ENCODE measurements at regions not wholly inside any gene's neighbourhood (a gene's known extent, or its start where the extent isn't known, plus 50 kb on each side); places are given as distances from the start of the nearest gene placed in this dataset.
"Not testable (repeated sequence)": the region's sequence is repeated elsewhere in the genome, so short reads cannot be mapped to it uniquely, and the experiment has no call there.

DNA sequence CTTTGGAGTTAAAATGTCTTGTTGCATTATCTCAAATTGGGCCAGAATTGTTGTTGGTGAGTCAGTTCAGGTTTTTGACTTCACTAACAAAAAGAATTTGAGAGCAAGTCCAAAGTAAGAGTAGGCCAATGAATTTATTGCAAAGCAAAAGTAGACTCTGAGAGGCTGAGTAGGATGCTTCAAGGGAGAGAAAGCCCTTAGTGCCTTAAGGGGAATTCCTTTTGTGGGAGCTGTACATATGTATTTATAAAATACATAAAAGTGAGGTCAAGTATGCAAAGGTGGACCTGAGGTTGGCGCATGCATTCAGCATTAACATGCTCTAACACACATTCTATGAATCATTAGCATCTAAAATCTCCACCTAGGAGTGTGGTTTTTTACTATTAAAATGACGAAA is 565.4 kb downstream of the GRXCR1 start:
- no peak for DNase-seq

DNA sequence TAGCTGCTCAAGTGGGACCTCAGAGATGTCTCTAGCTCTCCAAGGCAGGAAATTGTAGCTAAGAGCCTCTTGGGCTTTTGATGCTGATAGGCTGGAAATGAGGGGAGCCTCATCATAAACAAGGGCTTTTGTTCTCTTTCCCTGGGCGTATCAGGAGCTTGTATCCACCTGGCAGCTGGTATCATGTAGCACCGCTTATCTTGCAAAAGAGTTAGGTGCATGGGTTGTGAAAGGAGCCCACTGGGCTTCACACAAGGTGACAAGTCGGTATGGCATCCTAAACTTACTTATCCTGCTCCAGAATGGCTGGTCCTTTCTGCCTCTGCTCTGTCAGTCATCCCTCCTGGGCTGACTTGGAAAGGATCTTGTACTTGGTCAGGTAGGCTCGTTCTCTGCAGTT is 565.8 kb downstream of the GRXCR1 start:
- no peak for DNase-seq

DNA sequence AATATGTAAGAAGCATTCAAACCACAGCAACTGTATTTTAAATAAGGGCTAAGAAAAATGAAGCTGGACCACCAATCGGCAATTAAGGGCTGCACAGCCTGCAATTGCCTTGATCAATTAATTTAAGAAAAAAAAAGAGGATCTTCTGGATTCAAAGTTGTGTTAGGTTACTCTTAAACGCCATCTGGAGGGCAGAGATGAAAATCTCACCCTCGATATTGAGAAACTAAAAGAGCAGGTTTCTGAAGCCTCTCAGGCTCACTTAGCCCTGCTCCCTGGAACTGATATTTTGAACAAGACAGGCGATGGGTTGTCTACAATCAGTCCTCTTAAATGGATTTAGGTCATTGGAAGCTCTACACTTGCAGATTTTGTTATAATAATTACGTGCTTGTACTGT is 579.4 kb downstream of the GRXCR1 start:
- no peak for DNase-seq

DNA sequence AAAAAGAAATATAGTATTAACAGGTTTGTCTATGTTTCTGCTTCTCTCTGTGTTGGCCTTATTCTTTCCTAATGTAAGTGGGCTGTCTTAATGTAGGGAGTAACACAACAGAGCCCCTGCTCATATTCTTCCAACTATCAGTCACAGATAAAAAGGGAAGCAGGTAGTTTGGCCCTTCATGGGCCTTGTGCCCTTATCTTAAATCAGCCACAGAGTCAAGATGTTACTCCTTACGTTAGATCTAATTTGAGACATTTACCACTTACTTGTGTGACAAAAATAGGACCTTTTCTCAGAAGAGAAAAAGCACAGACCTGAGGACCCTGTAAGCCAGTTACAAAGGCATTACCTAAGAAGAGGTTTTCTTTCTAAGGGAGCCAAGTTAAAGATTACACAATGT is 589.0 kb downstream of the GRXCR1 start:
- DNase-seq, result no peak

DNA sequence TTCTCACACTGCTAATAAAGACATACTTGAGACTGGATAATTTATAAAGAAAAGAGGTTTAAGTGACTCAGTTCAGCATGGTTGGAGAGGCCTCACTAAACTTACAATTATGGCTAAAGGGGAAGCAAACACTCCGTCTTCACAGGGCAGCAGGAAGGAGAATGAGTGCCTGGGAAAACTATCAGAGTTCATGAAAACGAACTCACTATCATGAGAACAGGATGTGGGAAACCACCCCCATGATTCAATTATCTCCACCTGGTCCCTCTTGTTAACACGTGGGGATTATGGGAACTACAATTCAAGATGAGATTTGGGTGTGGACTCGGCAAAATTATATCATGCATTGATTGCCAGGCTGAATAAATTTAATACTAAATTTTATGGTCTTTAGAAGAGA is 592.7 kb downstream of the GRXCR1 start:
- no peak for DNase-seq

DNA sequence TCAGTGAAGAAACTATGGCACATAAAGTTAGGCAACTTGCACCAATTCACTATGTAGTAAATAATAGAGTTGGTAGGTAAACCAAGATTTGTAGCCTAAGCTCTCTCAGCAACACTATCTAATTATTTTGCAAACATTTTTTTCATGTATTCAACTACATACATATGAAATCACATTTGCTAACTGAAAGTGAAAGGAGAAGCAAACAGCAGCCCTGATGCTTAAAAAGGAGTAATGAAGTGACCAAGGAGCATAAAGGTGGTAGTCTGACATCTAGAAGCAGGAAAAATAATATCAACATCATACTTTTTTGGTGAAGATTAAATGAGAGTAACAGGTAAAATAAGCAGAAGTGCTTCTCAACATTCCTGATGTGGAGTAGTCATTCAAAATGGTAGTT is 603.7 kb downstream of the GRXCR1 start:
- no peak for DNase-seq

DNA sequence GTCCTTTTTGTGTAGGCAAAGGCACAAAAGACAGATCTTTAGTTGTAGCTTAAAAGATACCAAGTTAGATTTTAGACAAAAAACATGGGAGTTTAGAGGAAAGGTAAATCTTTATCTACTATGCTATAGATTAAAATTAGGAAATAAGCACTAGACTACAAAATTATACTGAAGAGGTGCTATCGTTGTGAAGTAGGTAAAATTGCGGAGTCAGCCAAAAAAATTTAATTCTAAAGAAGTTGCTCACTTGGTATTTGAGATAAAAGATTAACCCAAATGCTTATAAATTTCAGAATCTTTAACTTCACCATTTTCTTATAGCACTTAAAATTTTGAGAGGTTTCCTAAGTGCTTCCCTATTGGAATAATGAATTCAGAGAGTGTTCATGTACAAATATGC is 604.1 kb downstream of the GRXCR1 start:
- DNase-seq, result no peak

DNA sequence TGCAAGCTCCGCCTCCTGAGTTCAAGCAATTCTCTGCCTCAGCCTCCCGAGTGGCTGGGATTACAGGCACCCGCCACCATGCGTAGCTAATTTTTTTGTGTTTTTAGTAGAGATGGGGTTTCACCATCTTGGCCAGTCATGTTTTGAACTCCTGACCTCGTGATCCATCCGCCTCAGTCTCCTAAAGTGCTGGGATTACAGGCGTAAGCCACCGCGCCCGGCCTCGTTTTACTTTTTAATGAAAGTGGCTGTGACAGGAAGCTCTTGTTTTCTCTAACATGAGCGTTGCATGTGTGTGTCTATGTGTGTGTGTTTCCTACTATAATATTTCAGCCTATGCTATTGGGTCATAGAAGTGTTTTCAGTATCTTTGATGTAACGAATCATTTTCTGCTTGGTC is 613.3 kb downstream of the GRXCR1 start:
- DNase-seq, result not testable (repeated sequence)

DNA sequence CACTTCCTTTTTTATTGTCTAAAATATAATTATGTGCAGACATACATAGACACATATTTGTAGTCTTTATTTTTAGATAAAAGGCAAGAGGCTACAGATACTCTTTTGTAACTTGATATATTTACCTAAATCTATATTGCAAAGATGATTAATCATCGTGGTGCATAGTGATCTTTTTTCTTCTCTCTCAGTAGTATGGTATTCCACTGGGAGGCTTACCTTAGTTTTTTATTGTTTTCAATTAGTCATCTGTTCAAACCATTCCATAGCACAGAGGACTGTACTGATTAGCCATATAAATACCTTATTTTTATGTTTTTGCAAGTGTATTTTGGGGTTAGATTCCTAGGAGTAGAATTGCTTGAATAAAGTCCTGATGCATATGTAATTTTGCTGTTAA is 619.7 kb downstream of the GRXCR1 start:
- no peak for DNase-seq

DNA sequence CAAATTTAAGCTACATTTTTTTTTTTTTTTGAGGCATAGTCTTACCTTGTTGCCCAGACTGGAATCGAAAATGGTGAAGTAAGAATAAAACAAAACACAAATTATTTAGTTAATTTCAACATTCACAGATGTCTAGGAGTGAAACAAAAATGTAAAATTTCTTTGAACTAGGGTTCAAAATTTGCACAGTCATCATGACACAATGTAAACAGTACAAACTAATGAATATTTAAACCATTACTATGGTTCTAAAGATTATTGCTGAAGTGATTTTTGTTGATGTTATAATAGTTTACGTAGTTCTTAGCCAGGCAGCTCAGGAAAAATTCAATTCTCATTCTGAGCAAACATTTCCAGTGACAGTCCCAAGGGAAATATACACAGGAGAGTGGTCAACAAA is 633.1 kb downstream of the GRXCR1 start:
- DNase-seq, result no peak

DNA sequence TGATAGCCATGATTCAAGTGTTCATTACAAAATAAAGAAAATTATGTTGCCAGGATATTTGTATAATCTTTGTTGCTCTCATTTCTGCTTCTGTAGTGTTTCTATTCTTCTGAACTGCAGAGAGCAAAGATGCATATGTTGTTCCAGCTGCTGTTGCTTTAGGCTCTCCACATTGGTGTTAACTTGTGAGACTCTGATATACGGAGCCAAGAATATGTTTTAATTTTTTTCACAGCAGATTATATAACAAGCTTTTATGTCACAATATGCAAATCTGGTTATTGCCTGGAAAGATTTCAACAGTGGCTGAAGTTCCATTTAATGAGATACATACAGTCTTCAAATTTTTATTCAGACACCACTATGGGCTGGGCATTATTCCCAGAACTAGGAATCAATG is 655.0 kb downstream of the GRXCR1 start:
- no peak for DNase-seq

DNA sequence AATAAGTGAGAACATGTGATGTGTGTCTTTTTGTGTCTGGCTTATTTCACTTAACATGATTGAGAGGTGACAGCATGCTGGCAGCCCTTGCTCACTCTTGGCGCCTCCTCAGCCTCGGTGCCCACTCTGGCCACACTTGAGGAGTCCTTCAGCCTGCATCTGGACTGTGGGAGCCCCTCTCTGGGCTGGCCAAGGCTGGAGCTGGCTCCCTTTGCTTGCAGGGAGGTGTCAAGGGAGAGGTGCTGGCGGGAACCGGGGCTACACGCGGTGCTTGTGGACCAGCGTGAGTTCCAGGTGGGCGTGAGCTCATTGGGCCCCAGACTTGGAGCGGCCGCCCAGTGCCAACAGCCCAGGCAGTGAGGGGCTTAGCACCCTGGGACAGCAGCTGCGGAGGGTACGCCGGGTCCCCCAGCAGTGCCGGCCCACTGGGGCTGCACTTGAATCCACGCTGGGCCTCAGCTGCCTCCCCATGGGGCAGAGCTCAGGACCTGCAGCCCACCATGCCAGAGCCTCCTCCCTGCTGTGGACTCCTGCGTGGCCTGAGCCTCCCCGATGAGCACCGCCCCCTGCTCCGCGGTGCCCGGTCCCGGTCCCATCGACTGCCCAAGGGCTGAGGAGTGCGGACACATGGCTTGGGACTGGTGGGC is 658.6 kb downstream of the GRXCR1 start:
- DNase-seq, result no peak

DNA sequence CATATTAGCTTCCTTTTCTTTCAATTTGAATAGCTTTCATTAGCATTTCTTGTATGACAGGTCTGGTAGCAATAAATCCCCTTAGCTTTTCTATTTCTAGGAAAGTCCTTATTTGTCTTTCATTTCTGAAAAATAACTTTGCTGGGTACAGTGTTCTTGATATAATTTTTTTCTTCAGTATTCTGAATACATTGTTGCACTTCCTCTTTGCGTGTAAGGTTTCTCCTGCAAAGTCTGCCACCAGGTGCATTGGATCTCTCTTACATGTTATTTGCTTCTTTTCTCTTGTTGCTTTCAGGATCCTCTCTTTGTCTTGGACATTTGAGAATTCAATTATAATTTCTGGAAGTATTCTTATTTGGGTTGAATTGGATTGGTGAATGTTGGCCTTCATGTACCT is 663.7 kb downstream of the GRXCR1 start:
- DNase-seq, result no peak

DNA sequence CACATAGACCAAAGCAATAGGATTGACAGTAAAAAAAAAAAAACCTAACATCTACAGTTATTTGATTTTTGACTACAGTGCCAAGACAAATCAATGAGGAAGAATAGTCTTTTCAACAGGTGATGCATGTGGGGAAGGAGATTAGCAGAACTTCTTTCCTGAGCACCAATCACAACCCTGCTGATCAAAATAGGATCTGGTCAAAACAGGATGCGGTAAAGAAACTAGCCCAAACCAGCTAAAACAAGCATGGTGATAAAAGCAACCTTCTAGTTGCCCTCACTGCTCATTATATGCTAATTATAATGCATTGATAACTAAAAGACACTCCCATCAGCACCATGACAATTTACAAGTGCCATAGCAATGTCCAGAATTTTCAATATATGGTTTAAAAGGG is 667.5 kb downstream of the GRXCR1 start:
- no peak for DNase-seq

DNA sequence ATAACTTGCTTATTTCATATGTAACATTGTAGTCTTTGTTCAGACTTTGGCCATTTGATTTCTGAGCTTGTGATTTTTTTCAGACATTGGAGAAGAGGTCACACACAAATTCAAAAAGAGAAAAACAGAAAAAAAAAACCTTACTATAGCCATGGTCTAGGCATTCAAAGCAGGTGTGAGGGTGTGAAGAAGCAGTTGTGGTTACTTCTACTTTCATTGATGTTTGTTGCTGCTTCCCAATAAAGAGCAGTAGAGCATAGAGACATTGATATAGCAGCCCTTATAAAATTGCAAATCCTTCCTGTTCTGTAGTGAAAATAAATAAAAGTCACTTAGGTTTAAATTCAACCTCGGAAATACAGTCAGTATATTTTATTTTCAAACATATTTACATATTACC is 671.6 kb downstream of the GRXCR1 start:
- DNase-seq, result no peak

DNA sequence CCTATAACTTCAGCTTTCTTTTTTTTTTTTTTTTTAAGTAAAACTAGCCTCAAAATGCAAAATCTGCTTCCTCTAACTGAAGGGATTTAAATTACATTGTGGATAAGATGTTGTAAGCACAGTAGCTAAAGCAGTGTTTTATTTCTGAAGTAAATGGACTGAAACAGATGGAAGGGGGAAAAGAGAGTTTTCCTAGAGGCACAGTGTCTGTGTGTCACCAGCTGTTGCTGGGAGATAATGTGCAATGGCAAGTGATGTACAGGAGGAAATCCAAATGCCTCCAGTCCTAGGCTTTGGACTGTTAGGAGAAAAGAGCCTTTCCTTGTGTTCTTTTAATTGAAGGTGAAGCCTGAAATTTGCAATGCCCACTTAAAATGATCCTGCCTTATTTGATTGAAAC is 672.1 kb downstream of the GRXCR1 start:
- DNase-seq, result no peak

DNA sequence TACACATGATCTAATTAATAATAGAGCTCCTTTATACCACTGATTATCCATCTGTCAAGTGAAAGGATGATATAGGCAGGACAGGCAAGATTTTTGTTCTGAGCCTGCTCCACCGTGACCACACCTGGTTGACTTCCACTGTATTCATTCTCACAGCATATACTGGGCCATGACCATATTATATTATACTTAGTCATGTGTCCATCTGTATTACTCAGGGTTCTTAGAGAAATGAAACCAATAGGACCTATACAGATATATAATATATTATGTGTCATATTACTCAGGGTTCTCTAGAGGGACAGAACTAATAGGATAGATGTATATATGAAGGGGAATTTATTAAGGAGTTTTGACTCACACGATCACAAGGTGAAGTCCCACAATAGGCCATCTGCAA is 675.1 kb downstream of the GRXCR1 start:
- DNase-seq, result no peak

DNA sequence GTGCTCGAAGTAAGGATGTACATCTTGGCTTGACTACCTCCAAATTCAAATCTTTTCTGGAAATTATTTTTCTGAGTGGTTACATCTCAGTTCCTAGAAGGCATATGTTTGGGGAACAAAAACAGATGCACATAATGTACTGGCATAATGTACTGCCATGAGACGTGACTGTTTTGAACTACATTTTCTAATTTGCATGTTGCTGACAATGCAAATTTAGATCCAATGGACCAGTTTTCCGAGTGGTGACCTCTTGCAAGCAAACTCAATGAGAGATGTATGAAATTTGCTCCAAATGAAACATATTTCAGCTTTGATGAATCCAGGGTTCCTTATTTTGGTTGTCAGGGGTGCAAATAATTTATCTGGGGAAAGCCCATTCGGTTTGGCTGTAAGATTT is 694.3 kb downstream of the GRXCR1 start:
- no peak for DNase-seq

DNA sequence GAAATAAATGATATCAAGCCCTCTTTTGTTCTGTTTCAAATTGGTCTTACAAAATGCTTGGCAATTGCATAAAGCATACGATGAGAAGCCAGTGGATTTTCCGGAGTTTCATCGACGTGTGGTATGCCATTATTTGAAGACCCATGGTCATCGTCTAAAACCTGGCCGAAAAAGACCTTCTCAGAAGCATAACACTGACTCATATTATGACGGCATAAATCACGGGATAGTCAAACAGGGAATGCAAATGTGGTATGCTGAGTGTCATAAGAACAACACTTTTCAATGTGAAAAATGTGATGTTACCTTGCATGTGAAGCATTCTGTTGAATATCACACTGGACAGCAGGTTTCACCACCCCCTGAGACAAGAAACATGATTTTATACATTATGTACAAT is 695.2 kb downstream of the GRXCR1 start:
- DNase-seq, result no peak

DNA sequence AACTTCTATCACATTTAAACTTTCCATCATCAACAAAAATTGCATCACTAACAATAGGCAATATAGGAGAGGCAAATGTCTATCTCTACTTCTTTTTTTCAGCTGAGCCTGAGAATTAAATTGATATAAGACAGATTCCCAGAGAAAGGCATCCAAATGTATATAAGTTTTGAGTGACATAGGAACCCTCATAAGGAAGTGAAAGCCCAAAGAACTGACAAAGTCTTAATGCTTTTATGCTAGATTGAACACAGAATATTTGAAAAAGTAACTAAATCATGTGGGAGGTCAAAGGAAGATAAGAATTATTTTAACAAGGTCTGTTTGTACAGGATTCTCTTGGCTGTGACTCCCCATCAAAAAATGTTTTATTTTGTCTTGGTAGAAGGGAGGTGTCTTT is 714.9 kb downstream of the GRXCR1 start:
- DNase-seq, result no peak

DNA sequence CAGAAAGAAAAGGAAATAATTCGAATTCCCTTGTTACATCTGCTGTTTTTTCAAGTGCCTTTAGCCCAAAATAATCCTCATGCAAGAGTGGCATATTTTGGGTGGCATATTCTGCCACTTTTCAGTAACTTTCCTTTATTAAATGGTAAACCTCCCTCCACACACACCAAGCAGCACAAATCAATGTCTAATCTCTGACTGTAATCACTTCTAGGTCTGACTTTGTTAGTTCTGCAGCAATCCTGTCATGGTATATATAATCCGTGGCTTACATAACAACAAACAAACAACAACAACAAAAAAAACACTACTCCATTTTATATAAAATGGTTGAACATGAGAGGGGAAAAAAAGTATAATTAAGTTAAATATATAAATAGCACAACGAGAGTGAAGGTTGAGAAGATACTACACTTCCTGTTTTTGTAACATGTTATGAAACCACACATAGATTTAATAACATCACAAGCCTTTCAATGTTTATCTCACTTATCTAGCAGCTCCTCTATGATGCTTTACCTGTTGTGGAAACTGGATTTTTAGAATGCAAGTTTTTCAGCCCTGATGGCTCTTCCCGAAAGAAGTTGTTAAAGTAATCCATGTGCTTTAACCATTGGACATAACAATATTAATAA is 715.4 kb downstream of the GRXCR1 start:
- DNase-seq, result no peak

DNA sequence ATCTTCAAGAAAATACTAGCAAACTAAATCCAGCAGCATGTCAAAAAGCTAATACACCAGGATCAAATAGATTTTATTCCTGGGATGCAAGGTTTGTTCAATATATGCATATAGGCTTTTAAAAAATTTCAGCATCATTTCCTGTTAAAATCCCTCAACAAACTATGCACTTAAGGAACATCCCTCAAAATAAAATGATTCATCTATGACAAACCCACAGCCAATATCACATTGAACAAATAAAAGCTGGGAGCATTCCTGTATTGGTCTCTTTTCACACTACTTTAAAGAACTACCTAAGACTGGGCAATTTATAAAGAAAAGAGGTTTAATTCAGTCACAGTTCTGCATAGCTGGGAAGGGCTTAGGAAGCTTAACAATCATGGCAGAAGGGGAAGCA is 726.7 kb downstream of the GRXCR1 start:
- DNase-seq, result no peak

DNA sequence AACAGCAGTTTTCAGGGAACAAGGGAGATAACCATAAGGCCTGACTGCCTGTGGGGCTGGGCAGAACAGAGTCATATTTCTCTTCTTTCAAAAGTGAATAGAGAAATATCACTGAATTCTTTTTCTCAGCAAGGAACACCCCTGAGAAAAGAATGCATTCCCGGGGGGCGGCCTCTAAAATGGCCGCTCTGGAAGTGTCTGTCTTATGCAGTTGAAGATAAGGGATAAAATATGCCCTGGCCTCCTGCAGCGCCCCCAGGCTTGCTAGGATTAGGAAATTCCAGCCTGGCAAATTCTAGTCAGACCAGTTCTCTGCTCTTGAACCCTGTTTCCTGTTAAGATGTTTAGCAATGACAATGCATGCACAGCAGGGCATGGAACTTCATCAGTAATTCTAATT is 745.4 kb downstream of the GRXCR1 start:
- DNase-seq, result not testable (repeated sequence)

DNA sequence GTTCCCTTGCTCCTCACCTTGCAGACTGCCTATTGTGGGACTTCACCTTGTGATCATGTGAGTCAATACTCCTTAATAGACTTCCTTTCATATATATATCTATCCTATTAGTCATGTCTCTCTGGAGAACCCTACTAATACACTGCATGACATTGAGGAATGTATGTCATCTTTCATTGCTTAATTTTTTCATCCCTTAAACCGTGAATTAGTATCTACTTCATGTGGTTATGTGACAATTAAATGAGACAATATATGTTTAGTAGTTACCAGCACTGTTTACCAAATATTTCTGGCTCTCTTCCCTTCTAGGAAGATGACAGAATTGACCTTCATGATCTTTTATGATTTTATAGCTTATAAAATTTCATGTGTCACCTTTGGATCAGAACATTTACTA is 759.5 kb downstream of the GRXCR1 start:
- no peak for DNase-seq

DNA sequence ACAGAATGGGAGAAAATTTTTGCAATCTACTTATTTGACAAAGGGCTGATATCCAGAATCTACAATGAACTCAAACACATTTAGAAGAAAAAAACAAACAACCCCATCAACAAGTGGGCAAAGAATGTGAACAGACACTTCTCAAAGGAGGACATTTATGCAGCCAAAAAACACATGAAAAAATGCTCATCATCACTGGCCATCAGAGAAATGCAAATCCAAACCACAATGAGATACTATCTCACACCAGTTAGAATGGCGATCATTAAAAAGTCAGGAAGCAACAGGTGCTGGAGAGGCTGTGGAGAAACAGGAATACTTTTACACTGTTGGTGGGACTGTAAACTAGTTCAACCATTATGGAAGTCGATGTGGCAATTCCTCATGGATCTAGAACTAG is 767.0 kb downstream of the GRXCR1 start:
- DNase-seq, result not testable (repeated sequence)
